ENCODE measurements at regions not wholly inside any gene's neighbourhood (a gene's known extent, or its start where the extent isn't known, plus 50 kb on each side); places are given as distances from the start of the nearest gene placed in this dataset.
"Not testable (repeated sequence)": the region's sequence is repeated elsewhere in the genome, so short reads cannot be mapped to it uniquely, and the experiment has no call there.

DNA sequence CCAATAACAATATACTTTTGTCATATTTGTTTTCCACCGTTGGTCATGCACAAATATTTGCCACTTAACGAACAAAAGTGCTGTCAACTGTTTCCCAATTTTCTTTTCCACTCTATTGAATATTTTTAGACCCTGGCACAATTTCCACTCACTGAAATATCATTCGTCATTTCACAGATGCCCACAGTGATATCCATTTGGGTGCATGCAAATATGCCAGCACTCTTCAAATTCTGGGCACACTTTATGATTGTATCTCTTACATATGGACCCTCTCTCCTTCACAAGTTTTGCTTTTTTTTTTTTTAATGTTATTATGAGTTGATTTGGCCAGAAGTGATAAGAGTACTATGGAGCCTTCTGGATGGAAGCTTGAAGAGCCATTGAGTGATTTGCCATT is 1557.3 kb upstream of the FLRT2 start:
- ATAC-seq (no peak), DNase-seq (no peak)
- no peaks in the 10 kb centered on the region for H3K36me3 ChIP-seq (ENCODE audit: low read depth)
- TF ChIP-seq, protein P1, sequence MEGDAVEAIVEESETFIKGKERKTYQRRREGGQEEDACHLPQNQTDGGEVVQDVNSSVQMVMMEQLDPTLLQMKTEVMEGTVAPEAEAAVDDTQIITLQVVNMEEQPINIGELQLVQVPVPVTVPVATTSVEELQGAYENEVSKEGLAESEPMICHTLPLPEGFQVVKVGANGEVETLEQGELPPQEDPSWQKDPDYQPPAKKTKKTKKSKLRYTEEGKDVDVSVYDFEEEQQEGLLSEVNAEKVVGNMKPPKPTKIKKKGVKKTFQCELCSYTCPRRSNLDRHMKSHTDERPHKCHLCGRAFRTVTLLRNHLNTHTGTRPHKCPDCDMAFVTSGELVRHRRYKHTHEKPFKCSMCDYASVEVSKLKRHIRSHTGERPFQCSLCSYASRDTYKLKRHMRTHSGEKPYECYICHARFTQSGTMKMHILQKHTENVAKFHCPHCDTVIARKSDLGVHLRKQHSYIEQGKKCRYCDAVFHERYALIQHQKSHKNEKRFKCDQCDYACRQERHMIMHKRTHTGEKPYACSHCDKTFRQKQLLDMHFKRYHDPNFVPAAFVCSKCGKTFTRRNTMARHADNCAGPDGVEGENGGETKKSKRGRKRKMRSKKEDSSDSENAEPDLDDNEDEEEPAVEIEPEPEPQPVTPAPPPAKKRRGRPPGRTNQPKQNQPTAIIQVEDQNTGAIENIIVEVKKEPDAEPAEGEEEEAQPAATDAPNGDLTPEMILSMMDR (IDR thresholded peaks at IDR 0.05), result no peak
- H3K4me3 ChIP-seq, result no peak overlapping the region
- no peaks in the 10 kb centered on the region for H3K4me1 ChIP-seq (ENCODE audit: low read depth)
- intact Hi-C loops (cut with DNase I, micrococcal nuclease), result no loop called here
- peaks cover 9% of the 10 kb centered on the region for H3K9me3 ChIP-seq

DNA sequence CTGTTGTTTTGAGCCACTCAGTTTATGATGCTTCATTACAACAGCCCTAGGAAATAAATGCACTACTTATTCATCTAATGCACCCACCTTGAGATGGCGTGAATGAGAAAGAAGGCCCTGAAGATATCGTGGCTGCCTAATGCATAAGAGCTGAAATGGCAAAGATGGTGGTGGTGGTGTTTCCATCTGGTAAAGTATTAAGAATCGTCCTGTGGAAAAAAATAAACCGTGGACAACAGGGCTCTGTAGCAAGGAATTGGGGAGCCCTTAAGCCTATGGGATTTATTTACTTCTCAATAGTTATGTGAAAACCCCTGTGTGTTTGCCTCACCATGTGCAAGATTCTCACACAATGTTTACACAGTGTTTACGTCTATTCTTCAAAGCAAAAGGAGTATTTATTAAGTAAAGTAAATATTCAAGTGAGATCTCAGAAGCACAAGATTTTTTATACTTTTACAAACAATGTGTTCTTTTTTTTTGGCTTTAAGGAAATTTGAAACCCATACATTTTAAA is 1555.2 kb upstream of the FLRT2 start:
- TF ChIP-seq, protein P1 (IDR thresholded peaks at IDR 0.05), result no peak
- peaks cover 4% of the 10 kb centered on the region for H3K9me3 ChIP-seq
- ATAC-seq (no peak), DNase-seq (no peak)
- H3K4me3 ChIP-seq, result no peak overlapping the region
- H3K4me1 ChIP-seq (ENCODE audit: low read depth), result no peaks in the 10 kb centered on the region
- intact Hi-C loops (cut with DNase I, micrococcal nuclease), result no loop called here
- H3K36me3 ChIP-seq (ENCODE audit: low read depth), result no peaks in the 10 kb centered on the region

- no peaks in the 10 kb centered on the region for H3K36me3 ChIP-seq (ENCODE audit: low read depth)
- H3K4me1 ChIP-seq (ENCODE audit: low read depth), result no peaks in the 10 kb centered on the region
- peaks cover 4% of the 10 kb centered on the region for H3K9me3 ChIP-seq
- intact Hi-C loops (cut with DNase I, micrococcal nuclease), result no loop called here
- TF ChIP-seq, protein P1 (IDR thresholded peaks at IDR 0.05), result no peak
- DNase-seq, result no peak
- no peak overlapping the region for H3K4me3 ChIP-seq
- ATAC-seq, result no peak
These were observed 1554.5 kb upstream of the FLRT2 start for GRCh38 chr14:83975435-83975834.

DNA sequence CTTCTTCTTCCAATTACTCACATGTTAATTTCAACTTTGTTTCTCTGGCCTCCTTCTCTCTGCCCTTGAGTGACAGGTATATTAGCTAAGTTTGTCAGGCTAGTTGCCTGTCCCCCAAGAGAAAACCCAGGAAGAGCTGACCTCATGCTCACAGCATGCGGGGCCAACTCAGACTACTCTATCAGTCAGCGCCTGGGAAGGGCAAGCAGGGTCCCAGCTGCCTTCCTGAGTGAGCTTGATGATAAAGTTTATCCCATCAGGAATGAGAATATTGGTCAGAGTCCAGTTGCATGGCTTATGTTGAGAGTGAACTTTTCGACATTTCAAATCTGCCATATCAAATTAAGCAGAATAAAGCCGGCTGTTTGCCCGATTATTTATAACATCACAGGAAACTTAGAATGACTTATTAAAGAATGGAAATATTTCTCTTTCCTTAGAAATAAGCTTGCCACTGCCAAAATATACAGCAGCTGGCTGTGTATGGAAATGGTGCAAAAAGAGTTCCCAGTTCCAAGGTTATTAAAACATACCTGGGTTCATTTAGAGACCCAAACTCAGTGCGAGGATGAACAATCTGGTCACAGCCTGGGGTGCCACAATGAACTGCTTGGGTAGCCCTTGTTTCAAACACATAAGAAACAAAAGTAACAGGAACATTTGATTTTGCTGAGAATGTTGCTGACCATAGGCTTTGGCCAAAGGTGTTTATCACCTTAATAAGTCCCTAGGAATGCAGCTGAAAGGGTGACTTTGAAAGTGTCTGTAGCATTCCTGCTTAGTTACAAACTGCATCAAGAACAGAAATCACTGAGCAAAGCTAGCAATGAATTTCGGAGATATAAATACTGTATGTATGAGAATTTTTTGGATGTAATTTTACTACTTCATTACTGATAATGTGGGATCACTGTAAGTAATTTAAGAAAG is 1553.8 kb upstream of the FLRT2 start:
- Histone ChIP-seq H3K4me1 (ENCODE audit: low read depth) (no peaks in the 10 kb centered on the region), H3K36me3 (ENCODE audit: low read depth) (no peaks in the 10 kb centered on the region), H3K9me3 (peaks cover 4% of the 10 kb centered on the region), H3K4me3 (no peak overlapping the region)
- DNase-seq, result peak in 2 of 3 donors; percentile 15 to 47
- intact Hi-C loops (cut with DNase I, micrococcal nuclease), result no loop called here
- ATAC-seq, result peak; percentile 33
- TF ChIP-seq, protein P1 (IDR thresholded peaks at IDR 0.05), result no peak

DNA sequence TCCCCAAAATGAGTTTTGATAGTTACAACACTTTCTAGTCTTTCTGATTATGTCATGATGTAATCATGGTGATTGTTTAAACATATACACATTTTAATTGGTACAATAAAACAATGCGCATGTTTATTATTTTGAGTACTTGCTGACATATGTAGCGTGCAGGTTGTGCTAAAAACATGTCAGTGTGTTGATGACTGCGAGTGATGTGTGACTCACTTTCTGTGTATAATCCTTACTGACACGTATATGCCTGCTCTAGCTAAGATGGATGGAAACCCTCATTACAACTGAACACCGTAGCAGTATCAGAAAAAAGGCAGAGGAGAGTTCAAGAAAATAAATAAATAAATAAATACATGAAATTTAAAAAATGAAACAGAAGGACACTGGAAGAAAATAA is 1552.4 kb upstream of the FLRT2 start:
- TF ChIP-seq, protein P1 (IDR thresholded peaks at IDR 0.05), result no peak

DNA sequence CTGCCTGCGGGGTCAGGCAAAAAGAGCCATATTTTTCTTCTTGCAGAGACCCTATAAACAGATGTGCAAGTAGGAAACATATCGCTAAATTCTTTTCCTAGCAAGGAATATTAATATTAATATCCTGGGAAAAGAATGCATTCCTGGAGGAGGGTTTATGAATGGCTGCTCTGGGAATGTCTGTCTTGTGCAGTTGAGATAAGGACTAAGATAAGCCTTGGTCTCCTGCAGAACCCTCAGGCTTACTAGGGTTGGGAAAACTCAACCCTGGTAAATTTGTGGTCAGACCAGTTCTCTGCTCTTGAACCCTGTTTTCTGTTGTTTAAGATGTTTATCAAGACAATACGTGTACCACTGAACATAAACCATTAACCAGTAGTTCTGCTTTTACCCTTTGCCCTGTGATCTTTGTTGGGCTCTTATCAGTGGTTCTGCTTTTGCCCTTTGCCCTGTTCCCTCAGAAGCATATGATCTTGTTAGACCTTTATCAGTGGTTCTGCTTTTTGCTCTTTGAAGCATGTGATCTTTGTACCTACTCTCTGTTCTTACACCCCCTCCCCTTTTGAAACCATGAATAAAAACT is 1548.2 kb upstream of the FLRT2 start:
- DNase-seq; H3K36me3 ChIP-seq (ENCODE audit: low read depth); H3K4me3 ChIP-seq; ATAC-seq; H3K4me1 ChIP-seq (ENCODE audit: low read depth); intact Hi-C loops (cut with DNase I, micrococcal nuclease): not testable (repeated sequence)
- peaks cover 15% of the 10 kb centered on the region for H3K9me3 ChIP-seq

More for the DNA sequence above, 1552.4 kb upstream of the FLRT2 start:
- DNase-seq, result no peak
- intact Hi-C loops (cut with DNase I, micrococcal nuclease), result no loop called here
- H3K9me3 ChIP-seq, result peaks cover 4% of the 10 kb centered on the region
- H3K36me3 ChIP-seq (ENCODE audit: low read depth), result no peaks in the 10 kb centered on the region
- ATAC-seq, result no peak
- no peaks in the 10 kb centered on the region for H3K4me1 ChIP-seq (ENCODE audit: low read depth)
- H3K4me3 ChIP-seq, result no peak overlapping the region

Data from mucosa of descending colon (tissue), 3 donors.